T1000 (cell line): ENCODE measurements at regions not wholly inside any gene's neighbourhood (a gene's known extent, or its start where the extent isn't known, plus 50 kb on each side); places are given as distances from the start of the nearest gene placed in this dataset.
"Not testable (repeated sequence)": the region's sequence is repeated elsewhere in the genome, so short reads cannot be mapped to it uniquely, and the experiment has no call there.

Experiments used
- DNase-seq: peaks from one replicate; lab custom pipeline; 2025; ENCODE audit warnings: mixed read lengths; lab: John Stamatoyannopoulos, UW

DNA sequence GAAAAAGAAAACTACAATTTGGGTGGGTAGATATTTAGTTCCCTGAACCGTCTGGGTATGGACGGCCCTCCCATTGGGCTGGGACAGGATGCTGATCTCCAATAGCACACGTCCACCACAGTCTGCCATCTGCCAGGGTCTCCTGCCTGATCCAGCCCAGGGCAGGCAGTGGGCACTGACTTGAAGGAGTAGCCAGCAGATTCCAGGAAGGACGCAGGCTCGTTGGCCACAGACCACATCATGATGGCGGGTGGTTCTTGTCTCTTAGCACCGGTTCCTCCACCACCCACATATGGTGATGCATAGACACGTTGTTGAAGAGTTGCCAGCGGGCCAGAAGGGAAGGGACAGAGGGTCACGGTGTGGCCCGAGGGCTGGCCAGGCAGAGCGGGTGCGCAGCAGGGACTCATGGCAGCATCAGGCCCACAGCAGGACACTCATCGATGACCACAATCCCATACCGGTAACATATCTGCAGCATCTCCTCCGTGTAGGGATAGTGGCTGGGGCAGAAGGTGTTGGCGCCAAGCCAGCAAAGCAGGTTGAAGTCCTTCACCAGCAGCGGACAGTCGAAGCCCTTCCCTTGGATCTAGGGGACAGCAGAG is 155.8 kb upstream of the FAM174A start:
- DNase-seq = not testable (repeated sequence)

DNA sequence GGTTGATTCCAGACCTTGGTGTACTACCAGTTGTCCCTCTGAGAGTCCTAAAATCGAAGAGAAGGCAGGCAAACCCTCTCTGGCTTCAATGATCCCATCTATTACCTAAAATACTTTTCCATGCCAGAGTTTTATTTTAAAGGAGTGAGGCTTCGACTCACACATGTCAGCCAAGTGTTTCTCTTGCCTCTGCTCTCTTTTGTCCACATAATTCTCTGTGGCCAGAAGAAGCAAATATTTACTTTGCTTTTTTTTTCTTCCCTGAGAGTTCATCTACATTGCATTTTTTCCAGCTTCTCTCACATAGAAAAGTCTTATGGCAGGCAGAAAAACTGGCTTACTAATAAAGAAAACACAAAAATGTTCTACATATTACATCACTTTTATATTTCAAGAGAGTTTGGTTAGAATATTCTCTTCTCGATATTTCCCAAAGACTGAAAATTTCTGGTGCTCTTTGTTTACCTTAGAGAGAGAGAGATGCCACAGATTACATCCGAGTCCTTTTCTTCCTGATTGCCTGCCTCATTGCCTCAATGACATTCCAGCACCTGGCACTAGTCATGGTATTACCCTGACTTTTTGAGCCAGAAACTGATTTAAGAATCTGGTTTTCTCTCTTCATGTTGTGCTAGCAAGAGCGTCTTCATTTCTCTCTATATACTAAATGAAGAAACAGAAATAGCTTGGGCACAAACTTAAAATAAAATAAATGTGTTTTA is 170.3 kb upstream of the FAM174A start:
- not testable (repeated sequence) for DNase-seq

DNA sequence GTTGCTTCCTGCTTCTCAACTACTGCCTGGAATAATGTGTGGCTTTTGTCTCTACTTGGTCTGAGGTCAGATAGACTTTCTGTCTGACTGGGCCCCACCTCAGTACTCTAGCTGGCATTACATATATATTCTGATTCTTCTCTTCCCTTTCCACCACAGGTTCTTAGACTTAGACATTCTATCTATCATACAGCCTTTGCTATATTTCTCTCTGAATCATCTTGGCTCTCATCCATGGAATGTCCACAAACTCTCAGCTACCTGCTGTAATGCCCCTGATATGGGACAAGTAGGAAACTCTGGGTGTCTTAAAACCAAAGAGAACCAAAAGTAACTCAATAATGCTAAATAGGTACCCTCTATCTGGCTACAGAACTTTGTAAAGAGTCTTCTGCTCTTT is 170.8 kb upstream of the FAM174A start:
- not testable (repeated sequence) for DNase-seq

DNA sequence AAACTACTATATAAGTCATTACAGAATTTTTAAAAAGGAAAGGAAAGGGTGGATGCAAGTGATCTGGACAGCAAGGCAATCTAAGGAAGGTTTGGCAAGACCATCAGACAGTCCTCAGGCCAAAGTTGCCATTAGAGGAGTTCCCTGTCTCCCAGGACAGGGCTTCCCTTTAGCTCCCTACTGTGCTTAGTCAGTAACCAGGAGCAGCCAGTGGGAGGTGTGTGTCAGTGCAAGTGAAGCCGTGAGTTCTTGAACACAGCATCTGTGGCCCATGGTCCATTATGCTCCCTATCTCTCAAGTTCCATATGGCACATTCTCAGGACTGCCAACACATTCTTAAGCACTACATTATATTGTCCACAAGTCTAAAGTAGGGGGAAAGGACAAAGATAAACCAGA is 175.2 kb upstream of the FAM174A start:
- not testable (repeated sequence) for DNase-seq

DNA sequence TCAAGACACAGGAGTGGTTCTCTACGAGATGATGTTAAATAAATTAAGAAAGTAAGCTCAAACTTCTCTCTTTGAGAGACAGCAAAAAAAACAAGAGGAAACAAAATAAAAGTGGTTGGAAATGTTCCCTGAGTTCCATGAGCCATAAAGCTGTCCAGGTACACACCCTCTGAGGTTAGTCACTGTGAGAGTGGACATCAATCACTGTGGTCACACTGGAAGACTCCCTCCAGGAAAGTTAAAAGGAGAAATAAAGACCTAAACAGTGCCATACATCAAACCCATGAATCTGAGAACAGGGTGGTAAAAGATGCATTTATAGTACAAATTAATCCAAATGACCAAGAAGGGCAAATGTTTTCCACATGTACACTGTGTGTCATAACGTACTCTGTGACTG is 188.9 kb upstream of the FAM174A start:
- not testable (repeated sequence) for DNase-seq

DNA sequence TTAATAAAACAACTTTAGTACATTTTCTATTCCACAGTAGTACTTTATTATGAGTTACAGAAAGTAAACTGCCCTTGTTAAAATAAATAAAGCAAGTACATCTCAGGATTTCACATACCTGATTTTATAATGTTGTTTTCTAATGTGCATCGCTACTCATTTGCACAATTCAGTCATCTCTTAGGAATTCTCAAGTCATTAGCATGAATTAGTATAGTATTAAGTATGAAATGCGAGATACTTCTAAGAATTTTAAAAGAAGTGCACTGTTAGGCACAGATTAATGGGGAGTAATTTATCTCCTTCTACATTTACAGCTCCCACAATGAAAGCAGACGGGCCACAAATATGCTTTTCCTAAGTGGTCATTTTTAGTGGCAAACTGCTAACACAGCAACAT is 193.7 kb upstream of the FAM174A start:
- not testable (repeated sequence) for DNase-seq

DNA sequence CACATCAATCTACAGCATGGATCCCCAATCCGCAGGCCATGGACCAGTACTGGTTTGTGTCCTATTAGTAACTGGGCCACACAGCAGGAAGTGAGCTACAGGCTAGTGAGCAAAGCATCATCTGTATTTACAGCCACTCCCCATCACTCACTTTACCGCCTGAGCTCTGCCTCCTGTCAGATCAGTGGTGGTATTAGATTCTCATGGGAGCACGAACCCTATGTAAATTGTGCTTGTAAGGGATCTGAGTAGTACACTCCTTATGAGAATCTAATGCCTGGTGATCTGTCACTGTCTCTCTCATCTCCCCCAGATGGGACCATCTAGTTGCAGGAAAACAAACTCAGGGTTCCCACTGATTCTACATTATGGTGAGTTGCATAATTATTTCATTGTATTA is 212.7 kb upstream of the FAM174A start:
- DNase-seq = no peak

DNA sequence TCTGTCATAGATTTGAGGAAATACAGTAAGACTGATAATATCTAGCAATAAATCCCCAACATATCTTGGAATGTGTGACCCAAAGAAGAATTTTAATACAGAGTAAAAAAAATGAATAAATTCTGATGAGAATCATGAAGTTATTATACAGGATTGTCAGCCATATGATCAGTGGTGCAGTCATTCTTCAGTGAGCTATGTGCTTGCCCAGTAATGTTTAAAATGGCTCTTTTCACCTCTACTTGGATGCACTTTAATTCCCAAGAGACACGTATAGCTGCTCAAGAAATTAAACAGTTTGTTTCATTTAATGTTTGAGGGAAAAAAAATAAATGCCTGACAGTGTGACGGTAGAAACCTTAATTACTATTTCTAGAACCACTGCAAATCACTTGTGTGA is 215.3 kb upstream of the FAM174A start:
- DNase-seq = no peak

DNA sequence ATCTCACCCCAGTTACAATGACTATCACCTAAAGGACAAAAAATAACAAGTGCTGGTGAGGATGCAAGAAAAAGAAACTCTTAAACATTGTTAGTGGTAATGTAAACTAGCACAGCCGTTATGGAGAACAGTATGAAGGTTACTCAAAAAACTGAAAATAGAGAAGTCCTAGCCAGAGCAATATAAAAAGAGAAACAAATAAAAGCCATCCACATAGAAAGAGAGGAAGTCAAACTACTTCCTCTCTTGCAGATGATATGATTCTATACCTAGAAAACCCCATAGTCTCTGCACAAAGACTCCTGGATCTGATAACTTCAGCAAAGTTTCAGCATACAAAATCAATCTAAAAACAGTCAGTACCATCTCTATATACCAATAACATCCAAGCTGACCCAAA is 221.5 kb upstream of the FAM174A start:
- no peak for DNase-seq

DNA sequence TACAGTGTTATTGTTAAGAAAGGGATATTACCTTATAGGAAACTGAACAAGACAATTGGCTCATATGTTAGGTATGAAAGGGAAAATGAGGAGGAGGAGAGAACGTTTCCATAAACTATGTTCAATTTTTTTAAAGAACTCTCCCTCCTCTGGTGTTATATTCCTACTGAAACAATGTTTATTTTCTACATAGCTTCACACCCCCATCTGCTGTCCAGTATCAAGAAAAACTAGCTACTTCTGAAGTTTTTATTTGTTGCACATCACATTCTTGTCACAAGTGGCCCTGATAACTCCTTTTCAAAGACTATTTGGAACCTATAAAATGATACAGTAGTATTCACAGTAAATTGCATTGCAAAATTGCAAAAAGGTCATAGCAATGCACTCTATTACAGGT is 223.4 kb upstream of the FAM174A start:
- no peak for DNase-seq

DNA sequence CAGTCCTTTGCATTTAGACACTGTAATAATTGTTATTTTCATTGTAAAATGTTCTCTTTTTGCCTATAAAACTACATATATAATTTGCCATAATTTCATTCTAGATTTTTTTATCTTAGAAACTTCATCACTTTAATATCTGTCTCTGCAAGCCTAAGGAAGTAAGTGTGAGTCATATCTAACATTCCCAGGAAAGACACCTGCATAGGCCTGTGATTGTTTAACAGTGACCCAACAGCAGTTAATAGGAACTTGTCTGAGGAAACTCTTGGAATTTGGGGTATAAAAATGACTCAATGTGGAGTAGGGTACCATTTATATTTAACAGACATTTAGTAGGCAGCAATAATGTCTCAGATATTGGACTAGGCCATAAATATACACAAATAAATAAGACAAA is 229.2 kb upstream of the FAM174A start:
- DNase-seq = no peak

DNA sequence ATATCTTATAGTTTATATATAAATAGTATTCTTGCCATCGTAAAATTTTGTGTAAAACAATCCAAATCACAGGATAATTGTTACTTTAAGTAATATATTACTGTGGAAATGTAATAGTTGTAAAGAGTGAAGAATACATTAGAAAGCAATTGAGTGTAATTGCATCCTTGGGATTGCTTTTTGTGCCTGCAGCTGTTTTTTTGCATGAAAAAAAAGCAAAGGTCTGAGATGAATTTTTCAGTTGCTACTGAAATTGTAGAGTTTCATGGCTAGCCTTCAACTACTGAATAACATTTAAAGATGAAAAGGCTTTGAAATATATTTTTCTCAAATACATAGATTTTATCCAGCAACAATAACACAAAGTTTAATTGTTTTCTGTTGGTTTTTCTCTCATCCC is 232.0 kb upstream of the FAM174A start:
- DNase-seq = no peak

DNA sequence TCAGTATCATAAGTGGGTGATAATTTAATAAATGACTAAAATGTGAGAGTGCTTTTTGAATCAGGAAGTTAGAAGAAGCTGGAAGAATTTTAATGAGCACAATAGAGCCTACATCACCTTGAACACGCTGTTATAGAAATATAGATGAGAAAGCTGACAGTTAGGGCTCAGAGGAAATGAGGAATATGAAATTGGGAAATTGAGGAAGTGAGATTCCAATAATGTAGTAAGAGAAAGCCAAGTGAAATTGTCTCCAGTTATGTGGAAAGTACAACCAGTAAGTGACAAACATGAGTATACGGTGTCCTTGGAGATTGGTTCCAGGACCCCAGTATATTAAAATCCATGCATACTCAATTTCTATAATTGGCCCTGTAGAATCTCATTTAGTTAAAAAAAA is 235.9 kb upstream of the FAM174A start:
- no peak for DNase-seq

DNA sequence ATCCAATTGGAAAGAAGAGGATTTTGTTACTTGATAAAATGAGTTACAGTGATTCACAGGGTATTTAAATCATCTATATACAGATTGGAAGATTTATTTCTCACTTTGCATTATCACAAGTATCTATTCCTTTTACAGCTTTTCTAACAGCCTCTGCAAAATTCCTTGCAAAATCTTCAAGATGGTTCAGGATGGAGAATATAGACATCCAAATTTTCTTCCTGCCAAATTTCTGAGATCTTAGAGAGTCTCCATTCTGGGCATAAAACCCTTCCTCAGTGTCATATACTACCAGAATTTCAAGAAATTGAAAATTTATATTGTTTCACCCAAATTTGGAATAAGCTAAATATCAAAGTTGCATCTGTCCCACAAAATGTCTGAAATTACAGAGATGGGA is 259.1 kb upstream of the FAM174A start:
- no peak for DNase-seq

DNA sequence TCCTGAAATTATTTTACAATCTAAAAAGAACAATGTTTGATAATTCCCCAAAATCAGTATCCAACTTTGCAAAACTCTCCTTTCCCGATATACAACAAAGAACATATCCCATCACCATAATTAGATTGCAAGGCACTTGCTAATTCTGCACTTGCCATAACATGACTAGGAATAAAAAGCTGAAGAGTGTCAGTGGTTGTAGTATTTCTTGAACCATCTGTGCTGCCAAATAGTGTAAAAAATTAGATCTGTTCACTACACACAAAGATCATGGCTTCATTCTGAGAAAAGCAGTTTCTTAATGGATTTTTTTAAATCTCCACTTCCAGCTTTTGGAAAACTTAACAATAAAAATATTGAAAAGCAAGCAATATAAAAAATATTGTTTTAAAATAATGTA is 259.5 kb upstream of the FAM174A start:
- no peak for DNase-seq

DNA sequence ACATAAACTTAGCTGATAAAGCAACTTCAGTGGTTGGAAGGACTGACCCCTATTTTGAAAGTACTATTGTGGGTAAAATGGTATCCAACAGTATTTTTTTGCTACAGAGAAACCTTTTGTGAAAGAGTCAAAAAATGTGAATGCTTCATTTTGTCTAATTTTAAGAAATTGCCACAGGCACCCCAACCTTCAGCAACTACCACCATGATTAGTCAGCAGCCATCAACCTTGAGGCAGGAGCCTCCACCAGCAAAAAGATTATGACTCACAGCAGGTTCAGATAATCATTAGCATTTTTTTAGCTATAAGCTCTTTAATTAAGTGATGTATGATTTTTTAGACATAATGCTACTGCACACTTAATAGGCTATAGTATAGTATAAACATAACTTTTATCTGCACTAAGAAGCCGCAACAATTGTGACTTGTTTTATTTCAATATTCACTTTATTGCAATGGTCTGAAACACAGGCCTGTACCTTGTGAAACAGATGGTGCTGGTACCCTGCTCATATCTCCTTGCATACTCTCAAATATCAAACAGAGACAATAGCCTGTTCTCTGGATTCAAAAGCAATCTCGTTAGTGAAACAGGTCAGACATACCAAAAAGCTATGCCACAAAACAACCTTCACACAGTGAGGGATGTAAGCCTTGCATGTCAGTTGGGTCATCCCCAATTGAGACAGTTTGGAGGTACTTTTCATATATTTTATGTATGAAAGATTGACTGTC is 261.2 kb upstream of the FAM174A start:
- no peak for DNase-seq

DNA sequence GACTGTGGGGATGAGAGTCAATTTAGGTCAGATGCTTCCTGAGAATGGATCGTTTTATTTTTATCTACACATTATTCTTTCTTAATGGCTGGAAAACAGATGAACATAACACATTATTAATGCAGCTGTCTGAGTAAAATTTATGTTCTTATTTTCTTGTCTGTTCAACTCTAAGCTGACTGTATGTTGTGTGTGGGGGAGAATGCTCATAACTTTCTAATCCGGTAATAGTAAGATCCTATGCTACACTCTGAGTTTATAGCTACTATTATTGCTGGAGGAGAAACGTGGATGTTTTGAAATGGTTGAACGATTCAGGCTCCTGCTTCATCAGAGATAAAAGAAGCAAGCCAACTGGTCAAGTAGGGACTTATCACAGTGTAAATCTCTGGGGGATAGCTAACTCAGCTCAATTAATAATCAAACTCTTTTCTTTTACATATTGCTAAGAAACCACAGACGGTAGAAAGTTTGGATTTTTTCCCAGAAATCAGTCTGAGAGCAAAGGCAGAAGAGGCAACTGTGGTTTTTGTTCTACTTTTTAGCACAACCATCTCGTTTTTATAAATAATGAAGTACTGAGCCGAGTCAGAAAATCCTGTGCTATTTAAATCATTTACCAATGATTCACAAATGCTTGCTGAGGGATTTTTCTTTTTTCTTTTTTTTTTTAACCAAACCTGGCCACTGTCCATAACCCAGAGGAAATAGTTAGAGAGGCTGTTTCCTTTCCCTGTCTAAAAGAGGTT is 265.0 kb upstream of the FAM174A start:
- no peak for DNase-seq

DNA sequence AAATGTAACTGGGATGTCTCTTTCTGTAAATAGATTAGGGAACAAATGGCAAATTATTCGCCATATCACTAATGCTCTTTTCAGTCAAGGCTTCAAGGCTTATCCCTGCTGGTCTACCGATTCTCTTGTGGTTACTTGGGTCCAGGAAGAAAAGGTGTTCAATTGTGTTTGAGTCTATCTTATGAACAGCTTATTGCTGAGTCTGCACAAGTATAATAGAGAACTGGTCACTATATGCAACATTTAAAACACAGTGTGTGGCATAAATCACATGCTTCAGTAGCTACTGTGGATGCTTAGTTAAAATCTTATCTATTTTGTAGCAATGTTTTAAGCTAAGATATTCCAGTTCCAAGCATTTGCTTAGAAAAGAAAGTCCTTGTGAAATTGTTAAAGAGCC is 274.2 kb upstream of the FAM174A start:
- DNase-seq = no peak

DNA sequence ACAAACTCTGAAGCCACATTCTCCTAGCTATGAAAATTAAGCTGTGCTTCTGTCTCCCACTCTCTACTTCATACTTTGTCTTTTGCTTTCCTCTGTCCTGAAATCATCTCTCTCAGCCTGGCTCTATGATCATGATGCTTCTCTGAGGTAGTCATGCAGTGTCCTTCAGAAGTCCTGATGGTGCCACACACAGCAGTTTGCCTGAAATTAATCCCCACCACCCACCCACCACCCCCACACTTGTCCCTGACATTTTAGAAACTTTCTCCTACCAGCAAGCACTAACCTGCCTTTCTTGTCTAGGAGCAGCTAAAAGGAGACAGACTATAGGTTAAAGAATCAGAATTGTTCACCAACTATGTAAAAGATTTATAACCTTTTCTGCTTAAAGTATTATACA is 282.2 kb upstream of the FAM174A start:
- DNase-seq = no peak

DNA sequence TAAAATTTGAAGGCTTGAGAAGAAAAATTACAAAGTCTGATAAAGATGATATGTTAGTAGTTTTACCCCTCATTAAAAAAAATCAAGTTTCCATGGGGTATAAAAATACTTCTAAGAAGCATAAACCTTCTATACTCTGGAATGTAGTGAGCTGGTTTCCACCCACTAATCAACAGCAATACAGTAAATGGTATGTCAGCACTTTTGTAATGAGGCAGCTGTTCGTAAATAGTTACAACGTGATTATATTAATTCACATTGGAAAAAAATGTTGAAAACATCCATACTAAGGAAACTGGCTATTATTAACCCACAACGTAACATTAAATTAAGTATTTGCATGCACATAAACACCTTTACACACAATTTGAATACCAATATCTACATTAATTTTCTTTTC is 283.1 kb upstream of the FAM174A start:
- no peak for DNase-seq

DNA sequence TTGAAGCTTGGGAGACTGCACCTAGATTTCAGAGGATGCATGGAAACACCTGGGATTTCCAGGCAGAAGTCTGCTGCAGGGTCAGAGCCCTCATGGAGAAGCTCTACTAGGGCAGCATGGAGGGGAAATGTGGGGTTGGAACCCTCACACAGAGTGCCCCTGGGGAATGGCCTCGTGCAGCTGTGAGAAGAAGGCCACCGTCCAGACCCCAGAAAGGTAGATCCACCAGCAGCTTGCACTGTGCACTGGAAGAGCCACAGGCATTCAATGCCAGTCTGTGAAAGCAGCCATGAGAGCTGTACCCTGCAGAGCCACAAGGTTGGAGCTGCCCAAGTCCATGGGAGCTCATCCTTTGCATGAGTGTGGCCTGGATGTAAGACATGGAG is 285.3 kb upstream of the FAM174A start:
- no peak for DNase-seq

DNA sequence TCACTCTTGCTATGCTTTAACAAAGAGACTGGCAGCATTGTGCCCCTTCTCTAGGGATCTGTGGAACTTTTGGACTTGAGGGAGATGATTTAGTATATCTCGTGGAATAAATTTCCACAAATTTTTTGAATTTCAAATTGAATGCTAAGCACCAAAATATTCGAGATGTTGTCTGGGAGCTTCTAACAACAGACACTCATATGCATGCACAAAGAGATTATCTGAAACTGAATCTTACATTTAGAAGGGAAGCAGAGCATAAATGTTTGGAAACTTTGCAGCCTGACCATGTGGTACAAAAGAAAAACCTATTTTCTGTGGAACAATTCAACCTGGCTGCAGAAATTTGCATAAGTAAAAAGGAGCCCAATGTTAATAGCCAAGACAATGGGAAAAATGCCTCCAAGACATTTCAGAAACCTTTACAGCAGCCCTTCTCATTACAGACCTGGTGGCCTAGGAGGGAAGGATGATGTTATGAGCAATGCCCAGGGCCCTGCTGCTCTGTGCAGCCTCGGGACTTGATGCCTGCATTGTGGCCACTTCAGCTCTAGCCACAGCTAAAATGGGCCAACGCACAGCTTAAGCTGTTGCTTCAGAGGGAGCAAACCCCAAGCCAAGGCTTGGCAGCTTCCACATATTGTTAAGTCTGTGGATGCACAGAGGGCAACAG is 285.8 kb upstream of the FAM174A start:
- no peak for DNase-seq
